BJ (cell line): ENCODE measurements at regions not wholly inside any gene's neighbourhood (a gene's known extent, or its start where the extent isn't known, plus 50 kb on each side); places are given as distances from the start of the nearest gene placed in this dataset.

ENCODE experiments used
- CTCF ChIA-PET: fragments of 350-600 bp; formaldehyde crosslinking; extraction: SDS; loops from one replicate; lab custom pipeline; 2021; ENCODE audit warnings: antibody characterized with exemption, inconsistent platforms; lab: Yijun Ruan, JAX
- POLR2A ChIA-PET: fragments of 300-600 bp; sonication (Branson Sonifier 250); formaldehyde crosslinking; extraction: SDS; loops from one replicate; lab custom pipeline; 2021; ENCODE audit warnings: antibody characterized with exemption; lab: Charles Lee
- DNase-seq: peaks from one replicate; pipeline ENCODE4 v3.0.0-alpha.2; 2011; ENCODE audit warnings: low read depth
- H3K27me3 ChIP-seq: 2 replicates; pipeline ENCODE4 v1.6.0; 2011; ENCODE audit warnings: low read length; ENCODE audit not compliant: control insufficient read depth, insufficient read depth
- H3K36me3 ChIP-seq: 2 replicates; pipeline ENCODE4 v1.5.1; 2011; ENCODE audit warnings: low read length; ENCODE audit not compliant: control insufficient read depth, insufficient read depth
- H3K4me3 ChIP-seq: 2 replicates; pipeline ENCODE4 v1.5.1; 2011; ENCODE audit warnings: low read depth, mild to moderate bottlenecking, control low read depth, low read length
- CTCF ChIP-seq: IDR thresholded peaks from 2 replicates; pipeline ENCODE4 v1.5.1; 2011; ENCODE audit warnings: low read depth, mild to moderate bottlenecking, control low read depth, inconsistent platforms, low read length, moderate library complexity; ENCODE audit not compliant: insufficient read depth

DNA sequence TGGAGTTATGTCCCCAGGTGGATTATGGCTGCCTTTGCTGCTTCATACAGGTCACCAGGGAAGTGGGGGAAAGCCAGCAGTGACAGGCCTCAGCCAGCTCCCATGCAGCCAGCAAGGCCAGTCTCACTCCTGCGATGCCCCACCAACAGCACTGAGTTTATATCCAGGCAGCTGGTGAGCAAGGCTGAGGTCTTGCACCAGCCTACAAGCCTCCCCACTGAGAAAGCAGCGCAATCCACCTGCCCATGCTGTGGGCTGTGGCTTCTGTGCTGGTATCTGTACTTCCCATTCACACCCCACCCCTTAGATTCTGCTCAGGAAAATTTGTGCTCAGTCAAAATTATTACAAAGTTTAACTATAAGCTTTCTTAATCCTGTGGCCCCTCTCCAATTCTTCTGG is 153.5 kb downstream of the HHIP start:
- CTCF ChIA-PET = no interaction called here

GRCh38 chr4:144801731-144802130 is 155.8 kb downstream of the HHIP start:
- no peaks in the 10 kb centered on the region for H3K36me3 ChIP-seq
- POLR2A ChIA-PET = no interaction called here
- no peak for DNase-seq
- no peaks in the 10 kb centered on the region for H3K27me3 ChIP-seq
- no peak for TF ChIP-seq CTCF
- CTCF ChIA-PET = interaction anchor here (0.6 to 0.9 kb wide), 2 partner anchors 16 to 256 kb away, joined by 3 read pairs; no protein-coding TSS in a partner anchor
- no peak overlapping the region for H3K4me3 ChIP-seq

More for the DNA sequence above, 153.5 kb downstream of the HHIP start:
- H3K36me3 ChIP-seq = no peaks in the 10 kb centered on the region
- POLR2A ChIA-PET = no interaction called here
- H3K27me3 ChIP-seq = no peaks in the 10 kb centered on the region
- H3K4me3 ChIP-seq = no peak overlapping the region
- no peak for DNase-seq
- TF ChIP-seq CTCF = no peak

- ChIA-PET POLR2A (no interaction called here), CTCF (no interaction called here)
- DNase-seq = no peak
- Histone ChIP-seq H3K36me3 (no peaks in the 10 kb centered on the region), H3K27me3 (no peaks in the 10 kb centered on the region), H3K4me3 (no peak overlapping the region)
- TF ChIP-seq CTCF = no peak
These were observed 162.1 kb downstream of the HHIP start for GRCh38 chr4:144808034-144808433.

DNA sequence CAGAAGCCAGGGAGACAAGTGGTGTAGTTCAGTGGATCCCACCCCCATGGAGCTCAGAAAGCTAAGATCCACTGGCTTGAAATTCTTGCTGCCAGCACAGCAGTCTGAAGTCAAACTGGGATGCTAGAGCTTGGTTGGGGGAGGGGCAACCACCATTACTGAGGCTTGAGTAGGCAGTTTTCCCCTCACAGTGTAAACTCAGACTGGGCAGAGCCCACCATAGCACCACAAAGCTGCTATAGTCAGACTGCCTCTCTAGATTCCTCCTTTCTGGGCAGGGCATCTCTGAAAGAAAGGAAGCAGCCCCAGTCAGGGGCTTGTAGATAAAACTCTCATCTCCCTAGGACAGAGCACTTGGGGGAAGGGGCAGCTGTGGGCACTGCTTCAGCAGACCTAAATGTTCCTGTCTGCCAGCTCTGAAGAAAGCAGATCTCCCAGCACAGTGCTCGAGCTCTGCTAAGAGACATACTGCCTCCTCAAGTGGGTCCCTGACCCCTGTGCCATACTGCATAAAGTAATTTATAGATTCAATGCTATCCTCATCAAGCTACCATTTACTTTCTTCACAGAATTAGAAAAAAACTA is 163.2 kb downstream of the HHIP start:
- H3K27me3 ChIP-seq = no peaks in the 10 kb centered on the region
- no peaks in the 10 kb centered on the region for H3K36me3 ChIP-seq
- no peak for DNase-seq
- no peak for TF ChIP-seq CTCF
- POLR2A ChIA-PET = no interaction called here
- no peak overlapping the region for H3K4me3 ChIP-seq
- CTCF ChIA-PET = no interaction called here

- no peak for DNase-seq
- no peak overlapping the region for H3K4me3 ChIP-seq
- ChIA-PET POLR2A (no interaction called here), CTCF (no interaction called here)
- no peaks in the 10 kb centered on the region for H3K27me3 ChIP-seq
- TF ChIP-seq CTCF = no peak
- H3K36me3 ChIP-seq = no peaks in the 10 kb centered on the region
These were observed 170.7 kb downstream of the HHIP start for GRCh38 chr4:144816668-144817067.
